NCI-H526 treated with DMSO at 0.1 percent for 48 hours (cell line): ENCODE measurements at regions not wholly inside any gene's neighbourhood (a gene's known extent, or its start where the extent isn't known, plus 50 kb on each side); places are given as distances from the start of the nearest gene placed in this dataset.

Experiments
- DNase-seq: peaks from one replicate; lab custom pipeline; 2025; lab: John Stamatoyannopoulos, UW

GRCh38 chr1:38111589-38111988 is 65.0 kb upstream of the POU3F1 start:
- DNase-seq, result no peak

GRCh38 chr1:38105267-38105666 is 58.7 kb upstream of the POU3F1 start:
- no peak for DNase-seq

DNA sequence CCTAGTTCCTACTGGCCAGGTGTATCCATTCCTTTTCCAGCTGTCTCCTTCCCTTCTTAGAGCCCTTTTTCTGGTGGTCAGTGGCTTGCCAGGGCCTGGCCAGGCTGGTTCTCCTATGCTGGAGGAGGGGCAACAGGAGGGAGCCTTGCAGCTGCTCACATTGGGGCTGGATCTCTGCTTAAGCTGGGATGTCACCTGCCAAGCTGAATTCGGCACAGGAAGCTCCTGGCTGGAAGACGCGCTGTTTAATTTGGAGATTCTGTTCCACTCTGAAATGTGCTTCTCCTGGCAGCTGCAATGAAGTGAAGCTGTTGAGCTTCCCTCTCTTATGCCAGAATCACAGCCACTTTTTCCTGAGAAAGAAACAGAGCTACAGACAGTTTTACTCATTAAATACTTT is 56.0 kb upstream of the POU3F1 start:
- DNase-seq, result no peak

GRCh38 chr1:38101037-38101785 is 54.6 kb upstream of the POU3F1 start:
- DNase-seq, result no peak

DNA sequence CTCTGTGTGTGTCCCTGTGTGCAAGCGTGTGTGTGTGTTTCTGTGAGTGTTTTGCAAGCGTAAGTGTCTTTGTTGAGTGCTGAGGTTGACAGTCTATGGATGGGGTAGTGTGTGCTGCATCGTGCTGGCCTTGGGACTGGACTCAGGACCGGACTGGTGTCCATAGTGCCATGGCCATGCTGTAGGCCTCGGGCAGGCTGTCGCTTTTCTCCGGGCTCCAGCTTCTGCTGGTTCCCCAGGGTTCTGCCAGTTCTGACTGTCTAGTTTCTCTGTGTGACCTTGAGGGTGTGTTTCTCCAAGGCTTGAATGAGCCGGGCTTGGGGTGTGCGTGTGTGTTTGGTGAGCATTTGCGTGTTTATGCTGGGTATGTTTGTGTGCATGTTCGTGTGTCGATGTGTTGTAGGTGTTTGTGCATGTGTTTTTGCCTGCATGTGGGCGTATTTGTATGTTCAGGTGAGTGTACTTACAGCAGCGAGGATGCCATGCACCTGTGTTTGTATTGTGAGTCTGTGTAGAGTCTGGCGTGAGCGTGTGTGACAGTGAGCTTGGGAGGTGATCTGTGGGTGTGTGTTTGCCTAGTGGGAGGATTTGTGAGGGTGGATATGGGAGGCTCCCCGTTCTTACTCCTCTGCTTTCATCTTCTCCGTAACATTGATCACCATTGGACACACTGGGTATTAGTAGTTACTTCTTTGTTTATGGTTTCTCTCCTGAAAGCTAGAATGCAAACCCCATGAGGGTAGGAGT is 51.7 kb upstream of the POU3F1 start:
- no peak for DNase-seq

DNA sequence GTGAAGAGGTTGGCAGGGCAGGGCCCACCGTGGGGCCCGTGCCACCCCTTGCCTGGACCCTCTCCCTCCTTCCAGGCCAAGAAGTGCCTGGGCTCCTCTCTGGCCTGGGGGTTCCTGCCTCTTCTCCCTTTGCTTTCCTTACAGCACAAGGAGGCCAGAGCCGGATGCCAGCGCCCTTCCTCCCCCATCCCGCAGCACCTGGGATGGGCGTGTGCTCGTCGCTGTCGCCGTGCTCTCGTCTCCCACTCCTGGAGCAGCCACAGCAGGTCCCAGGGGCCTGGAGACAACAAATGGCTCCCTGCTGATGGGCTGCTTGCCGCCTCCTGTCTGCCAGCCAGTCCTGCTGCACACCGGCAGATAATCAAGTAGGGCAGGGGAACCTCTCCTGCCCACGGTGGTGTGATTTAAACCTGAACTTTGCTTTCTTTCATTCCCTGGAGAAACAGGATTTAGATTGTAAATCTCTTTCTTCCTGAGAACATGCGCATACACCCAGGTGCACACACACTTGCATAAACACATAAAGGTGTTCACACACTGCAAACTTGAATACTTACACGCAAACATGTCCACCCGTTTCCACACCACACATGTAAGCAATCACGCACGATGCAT is 50.8 kb upstream of the POU3F1 start:
- DNase-seq, result peak; percentile 53
